ENCODE measurements at regions not wholly inside any gene's neighbourhood (a gene's known extent, or its start where the extent isn't known, plus 50 kb on each side); places are given as distances from the start of the nearest gene placed in this dataset.

- no peak for DNase-seq (ENCODE audit: low spot score)
These were observed 781.6 kb upstream of the SOX9 start for GRCh38 chr17:71339206-71339605.

More at GRCh38 chr17:71339206-71339605, 781.6 kb upstream of the SOX9 start:
- no peaks in the 10 kb centered on the region for H3K4me1 ChIP-seq (ENCODE audit: control insufficient read depth in 4 of 4, insufficient read depth in 4 of 4, low read length in 3 of 4)
- no peaks in the 10 kb centered on the region for H3K36me3 ChIP-seq (ENCODE audit: control insufficient read depth in 4 of 4, insufficient read depth in 3 of 4, low read depth in 1 of 4, low read length in 3 of 4)
- WGBS = 59% methylated on average over 1 of the region's 1 CpG
- H3K27ac ChIP-seq (ENCODE audit: low read depth in 1 of 2, low read length in 2 of 2) = no peak overlapping the region
- H3K27me3 ChIP-seq (ENCODE audit: control insufficient read depth in 4 of 4, insufficient read depth in 4 of 4, low read length in 3 of 4) = peaks cover 0 to 3% (median 1%) of the 10 kb centered on the region in 4 donors
- H3K9ac ChIP-seq (ENCODE audit: low read depth in 1 of 2, low read length in 2 of 2) = no peak overlapping the region
- TF ChIP-seq FOXA1 (IDR thresholded peaks at IDR 0.05) = no peak
- no peak for TF ChIP-seq REST (IDR thresholded peaks at IDR 0.05)
- TF ChIP-seq YY1 (IDR thresholded peaks at IDR 0.05) = no peak
- TF ChIP-seq JUND (IDR thresholded peaks at IDR 0.05) = no peak
- TF ChIP-seq MAX (IDR thresholded peaks at IDR 0.05) = no peak
- TF ChIP-seq CTCF (IDR thresholded peaks at IDR 0.05; ENCODE audit: low read depth, low read length, missing input control) = no peak
- TF ChIP-seq TAF1 (conservative IDR thresholded peaks at IDR 0.05) = no peak
- TF ChIP-seq EGR1 (IDR thresholded peaks at IDR 0.05; ENCODE audit: low read depth in 2 of 2) = no peak
- no peak for TF ChIP-seq RAD21 (IDR thresholded peaks at IDR 0.05)
- no peak for TF ChIP-seq ZBTB33 (IDR thresholded peaks at IDR 0.05)
- no peak for TF ChIP-seq SP1 (IDR thresholded peaks at IDR 0.05)
- no peak for TF ChIP-seq HNF4A (conservative IDR thresholded peaks at IDR 0.05)
- no peak overlapping the region for H3K4me3 ChIP-seq (ENCODE audit: low read depth in 1 of 3, low read length in 3 of 3)
- H3K9me3 ChIP-seq (ENCODE audit: control insufficient read depth in 4 of 4, low read length in 3 of 4) = no peaks in the 10 kb centered on the region

Measured in liver (tissue), 8 donors.